DOHH2 (cell line): ENCODE measurements at regions not wholly inside any gene's neighbourhood (a gene's known extent, or its start where the extent isn't known, plus 50 kb on each side); places are given as distances from the start of the nearest gene placed in this dataset.
"Not testable (repeated sequence)": the region's sequence is repeated elsewhere in the genome, so short reads cannot be mapped to it uniquely, and the experiment has no call there.

ENCODE experiments used
- H3F3A ChIP-seq: fragments of 200-600 bp; sonication (generic), shearing (Covaris generic); 2 replicates; pipeline ENCODE4 v1.6.0; 2016; ENCODE audit warnings: antibody characterized with exemption, mild to moderate bottlenecking; ENCODE audit not compliant: control insufficient read depth, insufficient read depth
- H3K27ac ChIP-seq: fragments of 200-600 bp; sonication (generic); 2 replicates; pipeline ENCODE4 v1.5.1; 2014; ENCODE audit warnings: low read depth, mild to moderate bottlenecking, low read length, moderate library complexity
- H3K27me3 ChIP-seq: fragments of 200-600 bp; sonication (generic); 2 replicates; pipeline ENCODE4 v1.6.1; 2014; ENCODE audit warnings: mild to moderate bottlenecking, low read length, mixed read lengths; ENCODE audit not compliant: control insufficient read depth
- H3K36me3 ChIP-seq: fragments of 200-600 bp; sonication (generic); 2 replicates; pipeline ENCODE4 v1.6.1; 2014; ENCODE audit warnings: mild to moderate bottlenecking, low read length, moderate library complexity, mixed read lengths; ENCODE audit not compliant: control insufficient read depth
- H3K4me1 ChIP-seq: fragments of 200-600 bp; sonication (generic); 2 replicates; pipeline ENCODE4 v1.6.1; 2014; ENCODE audit warnings: mild to moderate bottlenecking, low read length, mixed read lengths; ENCODE audit not compliant: control insufficient read depth
- H3K4me2 ChIP-seq: fragments of 200-600 bp; sonication (generic); 2 replicates; pipeline ENCODE4 v1.6.0; 2014; ENCODE audit warnings: mild to moderate bottlenecking, low read length, moderate library complexity
- H3K4me3 ChIP-seq: fragments of 200-600 bp; sonication (generic); 2 replicates; pipeline ENCODE4 v1.5.1; 2014; ENCODE audit warnings: mild to moderate bottlenecking, low read length, mixed read lengths
- H3K79me2 ChIP-seq: fragments of 200-600 bp; sonication (generic); 2 replicates; pipeline ENCODE4 v1.6.1; 2014; ENCODE audit warnings: mild to moderate bottlenecking, low read length, mixed read lengths; ENCODE audit not compliant: control insufficient read depth
- H3K9me2 ChIP-seq: fragments of 200-600 bp; sonication (generic); replicated peaks from 2 replicates; pipeline ENCODE4 v1.6.1; 2014; ENCODE audit warnings: mild to moderate bottlenecking, low read length, mixed read lengths; ENCODE audit not compliant: control insufficient read depth
- H3K9me3 ChIP-seq: fragments of 200-600 bp; sonication (generic); 2 replicates; pipeline ENCODE4 v1.6.1; 2014; ENCODE audit warnings: antibody characterized with exemption, low read length, mixed read lengths; ENCODE audit not compliant: control insufficient read depth, insufficient read depth
- H4K20me1 ChIP-seq: fragments of 200-600 bp; sonication (generic); 2 replicates; pipeline ENCODE4 v1.6.0; 2014; ENCODE audit warnings: low read depth, mild to moderate bottlenecking, antibody characterized with exemption, low read length, moderate library complexity; ENCODE audit not compliant: control insufficient read depth, insufficient read depth

- not testable (repeated sequence) for H3K79me2 ChIP-seq, H4K20me1 ChIP-seq, H3K9me2 ChIP-seq, H3K4me1 ChIP-seq, H3K27me3 ChIP-seq, H3K36me3 ChIP-seq, H3K4me2 ChIP-seq, H3F3A ChIP-seq, H3K27ac ChIP-seq, H3K4me3 ChIP-seq, H3K9me3 ChIP-seq
Observed at GRCh38 chr9:41779897-41780406, 349.3 kb downstream of the CNTNAP3B start.

- H3K4me3 ChIP-seq, H3K9me3 ChIP-seq, H3K36me3 ChIP-seq, H3K9me2 ChIP-seq, H4K20me1 ChIP-seq, H3K27me3 ChIP-seq, H3K27ac ChIP-seq, H3K79me2 ChIP-seq, H3K4me1 ChIP-seq, H3K4me2 ChIP-seq, H3F3A ChIP-seq: not testable (repeated sequence)
Observed at GRCh38 chr9:41779192-41779591, 350.0 kb downstream of the CNTNAP3B start.

- not testable (repeated sequence) for H3K36me3 ChIP-seq, H3K27me3 ChIP-seq, H3K4me1 ChIP-seq, H3K4me3 ChIP-seq, H3K9me2 ChIP-seq, H3K4me2 ChIP-seq, H4K20me1 ChIP-seq, H3K27ac ChIP-seq, H3K79me2 ChIP-seq, H3K9me3 ChIP-seq, H3F3A ChIP-seq
Observed at GRCh38 chr9:41778535-41779071, 350.6 kb downstream of the CNTNAP3B start.

- not testable (repeated sequence) for H3K9me3 ChIP-seq, H3K27ac ChIP-seq, H3K79me2 ChIP-seq, H3K4me1 ChIP-seq, H3K9me2 ChIP-seq, H3K36me3 ChIP-seq, H4K20me1 ChIP-seq, H3K27me3 ChIP-seq, H3F3A ChIP-seq, H3K4me2 ChIP-seq, H3K4me3 ChIP-seq
Observed at GRCh38 chr9:41777536-41777935, 351.7 kb downstream of the CNTNAP3B start.

- H3K27ac ChIP-seq, H3K79me2 ChIP-seq, H3K36me3 ChIP-seq, H3F3A ChIP-seq, H3K9me3 ChIP-seq, H3K9me2 ChIP-seq, H3K4me2 ChIP-seq, H3K4me3 ChIP-seq, H3K4me1 ChIP-seq, H4K20me1 ChIP-seq, H3K27me3 ChIP-seq: not testable (repeated sequence)
Observed at GRCh38 chr9:41772541-41772940, 356.7 kb downstream of the CNTNAP3B start.

- H3K4me3 ChIP-seq, H4K20me1 ChIP-seq, H3K36me3 ChIP-seq, H3K27ac ChIP-seq, H3K79me2 ChIP-seq, H3K27me3 ChIP-seq, H3F3A ChIP-seq, H3K9me2 ChIP-seq, H3K4me2 ChIP-seq, H3K9me3 ChIP-seq, H3K4me1 ChIP-seq: not testable (repeated sequence)
Observed at GRCh38 chr9:41771693-41772092, 357.5 kb downstream of the CNTNAP3B start.

GRCh38 chr9:41754822-41755221 is 374.4 kb downstream of the CNTNAP3B start:
- H3K4me3 ChIP-seq, H4K20me1 ChIP-seq, H3K4me2 ChIP-seq, H3K9me3 ChIP-seq, H3K36me3 ChIP-seq, H3K79me2 ChIP-seq, H3K27me3 ChIP-seq, H3K4me1 ChIP-seq, H3F3A ChIP-seq, H3K9me2 ChIP-seq, H3K27ac ChIP-seq: not testable (repeated sequence)

GRCh38 chr9:41754403-41754802 is 374.8 kb downstream of the CNTNAP3B start:
- H3K4me2 ChIP-seq, H3F3A ChIP-seq, H4K20me1 ChIP-seq, H3K27ac ChIP-seq, H3K9me3 ChIP-seq, H3K4me3 ChIP-seq, H3K9me2 ChIP-seq, H3K4me1 ChIP-seq, H3K79me2 ChIP-seq, H3K27me3 ChIP-seq, H3K36me3 ChIP-seq: not testable (repeated sequence)
